Nephron progenitor cell (in vitro differentiated cells): ENCODE measurements at regions not wholly inside any gene's neighbourhood (a gene's known extent, or its start where the extent isn't known, plus 50 kb on each side); places are given as distances from the start of the nearest gene placed in this dataset.

Experiments
- DNase-seq: peaks from one replicate; pipeline ENCODE4 v3.0.0; 2021
- H3K27ac Mint-ChIP-seq: 2 replicates; pipeline ENCODE4 v1.8.0; 2021; ENCODE audit warnings: mild to moderate bottlenecking, moderate library complexity, mixed read lengths
- H3K27me3 Mint-ChIP-seq: 2 replicates; pipeline ENCODE4 v1.8.0; 2021; ENCODE audit warnings: mild to moderate bottlenecking, low read depth, mixed read lengths; ENCODE audit not compliant: poor library complexity
- H3K36me3 Mint-ChIP-seq: 2 replicates; pipeline ENCODE4 v1.8.0; 2021; ENCODE audit warnings: low read depth, mixed read lengths
- H3K4me1 Mint-ChIP-seq: 2 replicates; pipeline ENCODE4 v1.8.0; 2021; ENCODE audit warnings: mixed read lengths
- H3K4me3 Mint-ChIP-seq: 2 replicates; pipeline ENCODE4 v1.8.0; 2021; ENCODE audit warnings: mild to moderate bottlenecking, moderate library complexity, mixed read lengths
- H3K9me3 Mint-ChIP-seq: 2 replicates; pipeline ENCODE4 v1.8.0; 2021; ENCODE audit warnings: mild to moderate bottlenecking, moderate library complexity, mixed read lengths
- CTCF ChIP-seq: fragments of 200-600 bp; sonication (generic); IDR thresholded peaks from 2 replicates; pipeline ENCODE4 v1.5.0; 2021; ENCODE audit warnings: antibody characterized with exemption

- H3K27me3 Mint-ChIP-seq = peaks cover 4% of the 10 kb centered on the region
- no peak overlapping the region for H3K27ac Mint-ChIP-seq
- H3K4me3 Mint-ChIP-seq = no peak overlapping the region
- no peak for TF ChIP-seq CTCF
- H3K36me3 Mint-ChIP-seq = no peaks in the 10 kb centered on the region
- H3K4me1 Mint-ChIP-seq = peaks cover 5% of the 10 kb centered on the region
- DNase-seq = no peak
- H3K9me3 Mint-ChIP-seq = peaks cover 6% of the 10 kb centered on the region
Measured at GRCh38 chr1:68799096-68799495, 302.2 kb upstream of the DEPDC1 start.

- Mint-ChIP-seq H3K4me1 (peaks cover 5% of the 10 kb centered on the region), H3K36me3 (no peaks in the 10 kb centered on the region), H3K27ac (no peak overlapping the region), H3K9me3 (peaks cover 6% of the 10 kb centered on the region), H3K27me3 (peaks cover 4% of the 10 kb centered on the region), H3K4me3 (no peak overlapping the region)
- TF ChIP-seq CTCF = no peak
- no peak for DNase-seq
Measured at GRCh38 chr1:68800182-68800581, 303.3 kb upstream of the DEPDC1 start.

- no peak overlapping the region for H3K27ac Mint-ChIP-seq
- no peak overlapping the region for H3K4me3 Mint-ChIP-seq
- H3K36me3 Mint-ChIP-seq = no peaks in the 10 kb centered on the region
- no peak for DNase-seq
- H3K27me3 Mint-ChIP-seq = peaks cover 4% of the 10 kb centered on the region
- H3K9me3 Mint-ChIP-seq = peaks cover 6% of the 10 kb centered on the region
- no peak for TF ChIP-seq CTCF
- H3K4me1 Mint-ChIP-seq = peaks cover 5% of the 10 kb centered on the region
Measured at GRCh38 chr1:68801440-68801839, 304.6 kb upstream of the DEPDC1 start.

GRCh38 chr1:68805097-68805641 is 308.3 kb upstream of the DEPDC1 start:
- no peak for DNase-seq
- Mint-ChIP-seq H3K27ac (no peak overlapping the region), H3K9me3 (peaks cover 6% of the 10 kb centered on the region), H3K36me3 (no peaks in the 10 kb centered on the region), H3K4me3 (no peak overlapping the region), H3K4me1 (no peaks in the 10 kb centered on the region), H3K27me3 (peaks cover 7% of the 10 kb centered on the region)
- no peak for TF ChIP-seq CTCF

GRCh38 chr1:68808351-68808750 is 311.5 kb upstream of the DEPDC1 start:
- no peak overlapping the region for H3K4me3 Mint-ChIP-seq
- no peaks in the 10 kb centered on the region for H3K9me3 Mint-ChIP-seq
- no peak for DNase-seq
- no peaks in the 10 kb centered on the region for H3K36me3 Mint-ChIP-seq
- H3K27ac Mint-ChIP-seq = no peak overlapping the region
- H3K4me1 Mint-ChIP-seq = peaks cover 15% of the 10 kb centered on the region
- H3K27me3 Mint-ChIP-seq = peaks cover 4% of the 10 kb centered on the region
- TF ChIP-seq CTCF = no peak

GRCh38 chr1:68811806-68812205 is 314.9 kb upstream of the DEPDC1 start:
- peaks cover 11% of the 10 kb centered on the region for H3K27me3 Mint-ChIP-seq
- H3K4me3 Mint-ChIP-seq = no peak overlapping the region
- no peak for DNase-seq
- H3K27ac Mint-ChIP-seq = no peak overlapping the region
- TF ChIP-seq CTCF = no peak
- no peaks in the 10 kb centered on the region for H3K9me3 Mint-ChIP-seq
- H3K36me3 Mint-ChIP-seq = no peaks in the 10 kb centered on the region
- peaks cover 28% of the 10 kb centered on the region for H3K4me1 Mint-ChIP-seq
